SK-MEL-5 (cell line): ENCODE measurements at regions not wholly inside any gene's neighbourhood (a gene's known extent, or its start where the extent isn't known, plus 50 kb on each side); places are given as distances from the start of the nearest gene placed in this dataset.
A peak's percentile ranks its signal among the peaks of the same experiment; 100 is the strongest.

ENCODE experiments used
- DNase-seq: peaks from one replicate; pipeline ENCODE4 v3.0.0-alpha.2; 2016; ENCODE audit warnings: low read depth, low spot score
- in situ Hi-C: cut with HindIII; loops from 2 replicates; pipeline ENCODE4 v1.10.0; 2016; ENCODE audit warnings: low sequenced_read_pairs, high pct_unique_total_duplicates, low pct_unique_long_range_greater_than_20kb

GRCh38 chr6:153817173-153817572 is 221.9 kb upstream of the OPRM1 start:
- in situ Hi-C loops: no loop called here
- no peak for DNase-seq

DNA sequence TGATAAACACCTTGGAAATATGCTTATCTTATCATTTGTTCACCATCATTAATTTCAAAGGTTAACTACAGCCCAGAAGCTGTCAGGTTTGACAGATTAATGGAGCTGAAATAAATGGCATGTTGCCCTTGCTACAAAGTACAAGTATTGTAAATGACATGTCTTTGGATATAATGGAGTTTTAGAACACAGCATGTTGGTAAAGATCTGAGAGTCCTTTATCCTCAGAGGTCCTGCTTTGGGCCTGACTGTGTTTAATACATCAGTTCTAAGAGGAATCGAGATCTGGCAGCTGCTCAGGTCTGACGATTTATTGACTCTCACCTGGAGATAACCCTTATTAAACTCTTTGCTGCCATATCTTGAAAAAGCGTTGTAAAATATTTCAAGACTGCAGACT is 222.7 kb upstream of the OPRM1 start:
- in situ Hi-C loops: no loop called here
- DNase-seq: no peak

DNA sequence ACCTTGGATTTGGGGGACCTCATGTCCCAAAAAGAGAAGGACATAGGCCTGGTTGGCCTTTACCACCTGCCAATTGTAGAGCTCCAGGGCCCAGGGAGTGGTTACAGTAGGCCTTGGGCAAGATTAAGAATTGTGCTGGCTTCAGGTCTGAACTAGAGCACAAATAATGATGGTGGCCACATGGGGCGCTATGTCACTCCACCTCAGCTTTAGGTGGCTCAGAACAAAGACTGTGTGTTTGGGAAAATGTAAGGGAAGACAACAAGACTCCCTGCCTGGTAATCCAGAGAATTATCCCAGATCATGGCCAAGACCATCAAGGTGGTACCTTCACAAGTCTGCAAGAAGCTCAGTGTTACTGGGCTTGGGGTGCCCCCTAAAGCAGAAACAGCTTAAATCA is 224.9 kb upstream of the OPRM1 start:
- in situ Hi-C loops: no loop called here
- DNase-seq: peak; percentile 23

DNA sequence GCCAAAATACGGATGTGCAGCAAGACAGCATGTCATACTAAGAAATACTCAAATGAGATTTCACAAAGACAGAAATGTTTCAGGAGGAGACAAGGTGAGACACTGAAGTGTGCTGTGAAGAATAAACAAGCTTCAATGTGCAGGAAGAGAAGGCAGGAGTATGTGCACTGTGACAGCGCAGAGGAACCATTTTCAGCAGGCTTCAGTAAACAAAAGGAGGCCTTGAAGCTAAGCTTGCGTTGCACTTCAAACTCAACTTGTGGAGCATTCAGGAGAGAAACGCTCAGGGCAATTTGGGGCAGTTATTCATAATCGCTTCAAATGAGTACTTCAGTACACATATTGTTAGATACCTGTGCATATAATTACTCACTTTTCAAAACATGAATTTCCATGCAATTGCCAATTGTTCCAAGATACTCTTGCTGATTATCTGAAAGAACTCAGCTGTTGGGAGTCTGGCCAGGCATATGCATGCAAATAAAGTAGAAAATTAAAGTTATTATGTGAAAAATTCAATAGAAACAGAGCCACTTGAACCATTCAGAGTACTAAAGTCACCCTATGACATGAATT is 234.2 kb upstream of the OPRM1 start:
- in situ Hi-C loops: no loop called here
- DNase-seq: no peak

- in situ Hi-C loops: no loop called here
Measured at GRCh38 chr6:153801917-153802316, 237.1 kb upstream of the OPRM1 start.

DNA sequence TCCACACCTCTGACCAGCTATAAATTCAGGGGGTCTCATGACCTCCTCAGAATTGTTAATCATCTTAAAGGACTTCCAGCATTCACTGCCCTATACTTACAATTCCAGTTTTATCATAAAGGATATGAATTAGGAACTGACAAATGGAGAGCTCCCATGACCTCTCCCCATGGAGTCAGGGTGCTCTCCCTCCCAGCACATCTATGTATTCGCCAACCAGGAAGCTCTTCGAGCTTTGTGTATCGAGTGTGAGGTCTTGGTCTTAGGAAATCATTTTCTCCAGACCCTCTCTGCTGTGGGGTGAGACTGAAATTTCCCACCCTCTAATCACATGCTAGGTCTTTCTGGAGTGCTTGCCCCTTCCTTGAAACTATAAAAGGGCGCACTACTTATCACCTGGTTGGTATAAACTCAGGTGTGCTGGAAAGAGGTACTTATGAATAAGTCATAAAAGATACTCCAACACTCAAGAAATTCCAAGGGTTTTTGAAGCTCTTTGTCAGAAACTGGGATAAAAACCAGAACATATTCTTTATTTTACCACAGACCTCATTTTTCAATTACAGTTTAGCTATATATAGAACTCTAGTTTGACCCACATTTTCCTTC is 238.4 kb upstream of the OPRM1 start:
- no peak for DNase-seq

More at GRCh38 chr6:153801917-153802316, 237.1 kb upstream of the OPRM1 start:
- DNase-seq: no peak

DNA sequence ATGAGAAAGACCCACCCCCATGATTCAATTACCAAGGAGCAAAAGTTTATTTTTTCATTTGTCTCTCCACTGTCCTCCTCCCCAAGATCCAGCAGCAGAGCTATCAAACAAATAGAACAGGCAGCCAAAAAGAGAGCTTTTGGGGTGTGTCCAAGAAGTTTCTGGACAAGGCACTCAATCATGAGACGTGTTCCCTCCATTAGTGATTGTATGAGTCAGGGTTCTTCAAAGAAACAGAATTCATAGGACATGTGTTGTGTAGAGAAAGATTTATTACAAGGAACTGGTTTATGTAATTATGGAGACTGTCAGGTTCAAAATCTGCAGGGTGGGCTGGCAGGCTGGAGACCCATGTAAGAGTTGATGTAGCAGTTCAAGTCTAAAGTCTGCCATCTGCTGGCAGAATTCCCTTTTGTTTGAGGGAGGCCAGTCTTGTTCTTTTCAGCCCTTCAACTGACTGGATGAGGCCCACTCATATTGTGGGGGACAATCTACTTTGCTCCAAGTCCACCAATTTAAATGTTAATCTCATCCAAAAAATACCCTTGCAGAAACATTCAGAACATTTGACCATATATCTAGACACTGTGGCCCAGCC is 248.1 kb upstream of the OPRM1 start:
- in situ Hi-C loops: no loop called here
- DNase-seq: peak; percentile 49

More for the DNA sequence above, 238.4 kb upstream of the OPRM1 start:
- in situ Hi-C loops: no loop called here

- in situ Hi-C loops: no loop called here
- DNase-seq: peak; percentile 50
Measured at GRCh38 chr6:153790048-153790447, 249.0 kb upstream of the OPRM1 start.

- no peak for DNase-seq
Measured at GRCh38 chr6:153787341-153787606, 251.8 kb upstream of the OPRM1 start.

GRCh38 chr6:153781306-153781705 is 257.7 kb upstream of the OPRM1 start:
- in situ Hi-C loops: no loop called here
- no peak for DNase-seq

More at GRCh38 chr6:153787341-153787606, 251.8 kb upstream of the OPRM1 start:
- in situ Hi-C loops: no loop called here

DNA sequence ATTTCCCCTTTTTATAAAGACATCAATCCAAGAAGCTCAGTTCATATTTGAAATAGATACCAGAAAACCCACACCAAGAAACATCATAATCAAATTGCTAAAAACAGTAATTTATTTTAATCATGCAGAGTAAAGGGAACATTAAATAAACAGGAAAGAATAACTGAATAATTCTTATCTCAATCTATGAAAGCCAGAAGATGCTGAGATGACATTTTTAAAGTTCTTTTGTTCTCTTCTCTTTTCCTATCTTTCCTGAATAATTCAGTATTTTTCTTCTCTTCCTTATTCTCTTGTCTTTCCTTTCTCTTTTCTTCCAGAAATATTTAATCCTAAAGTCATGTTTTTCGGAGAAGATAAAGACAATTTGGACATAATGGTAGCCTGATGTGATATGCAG is 259.0 kb upstream of the OPRM1 start:
- in situ Hi-C loops: no loop called here
- DNase-seq: no peak

DNA sequence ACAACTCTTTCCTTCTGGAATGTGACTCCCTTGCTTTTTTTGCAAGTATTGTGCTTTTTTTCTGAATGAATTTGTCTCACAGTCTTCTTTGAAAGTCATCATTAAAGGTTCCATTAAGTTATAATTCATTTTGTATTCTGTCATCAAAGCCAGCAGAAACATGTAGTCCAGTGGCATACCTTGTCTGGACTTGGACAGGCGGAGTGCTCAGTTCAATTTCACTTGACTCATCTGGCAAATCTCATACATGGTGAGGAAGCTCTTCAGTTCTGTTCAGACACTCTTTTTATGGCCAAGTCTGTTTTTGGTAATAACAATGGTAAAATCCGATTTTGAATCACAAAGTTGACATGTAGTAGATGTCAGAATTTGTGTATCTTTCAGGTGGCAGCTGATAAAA is 260.8 kb upstream of the OPRM1 start:
- in situ Hi-C loops: no loop called here
- no peak for DNase-seq

- in situ Hi-C loops: no loop called here
- no peak for DNase-seq
Measured at GRCh38 chr6:153771577-153771976, 267.5 kb upstream of the OPRM1 start.

- DNase-seq: no peak
- in situ Hi-C loops: no loop called here
Measured at GRCh38 chr6:153767127-153767526, 271.9 kb upstream of the OPRM1 start.

DNA sequence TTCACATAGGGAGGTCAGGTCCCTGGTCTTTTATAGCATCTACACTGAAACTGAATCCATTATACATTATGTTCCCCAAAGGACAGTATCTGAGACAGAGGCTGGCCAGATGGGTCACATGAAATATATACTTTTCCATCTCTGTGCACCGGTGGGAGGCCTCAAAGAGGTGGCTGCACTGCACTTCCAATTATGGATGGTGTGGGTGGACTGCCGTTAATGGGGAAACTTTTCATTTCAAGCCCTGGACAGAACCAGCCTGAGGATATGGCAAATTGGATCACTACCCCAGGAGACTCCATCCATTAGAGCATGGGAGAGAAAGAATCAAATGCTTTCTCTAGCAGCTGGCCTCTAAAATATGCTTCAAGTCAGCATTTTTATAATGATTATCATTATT is 280.5 kb upstream of the OPRM1 start:
- in situ Hi-C loops: no loop called here
- DNase-seq: no peak

DNA sequence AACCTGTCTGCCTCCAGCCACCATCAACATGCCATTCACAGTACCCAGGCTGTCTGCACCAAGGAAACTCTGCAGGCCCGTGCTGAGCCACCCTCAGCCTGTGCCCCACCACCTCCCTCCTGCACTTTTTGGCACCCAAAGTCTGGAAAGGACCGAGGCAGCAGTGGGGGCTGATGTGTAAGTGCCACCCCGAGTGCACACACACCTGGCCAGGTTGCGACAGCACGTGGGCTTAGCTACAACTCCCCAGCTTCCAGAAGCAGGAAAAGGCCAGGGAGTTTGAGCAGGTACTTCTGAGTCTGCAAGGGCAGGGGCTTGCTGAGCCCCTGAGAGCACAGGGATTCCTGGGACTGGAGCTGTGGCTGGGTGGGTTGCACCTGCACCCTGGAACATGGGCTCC is 303.3 kb upstream of the OPRM1 start:
- in situ Hi-C loops: no loop called here
- no peak for DNase-seq

DNA sequence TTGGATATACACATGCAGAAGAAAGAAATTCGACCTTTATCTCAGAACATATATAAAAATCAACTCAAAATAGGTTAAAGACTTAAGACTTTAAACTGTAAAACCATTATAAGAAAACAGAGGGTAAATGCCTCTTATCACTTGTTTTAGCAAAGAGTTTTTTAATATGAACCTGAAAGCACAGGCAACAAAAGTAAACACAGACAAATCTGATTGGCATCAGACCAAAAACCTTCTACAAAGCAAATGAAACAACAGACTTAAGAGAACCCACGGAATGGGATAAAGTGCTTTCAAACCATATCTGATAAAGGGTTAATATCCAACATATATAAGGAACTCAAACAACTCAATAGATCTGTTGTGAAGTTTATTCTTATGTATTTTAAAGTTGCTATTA is 309.9 kb upstream of the OPRM1 start:
- in situ Hi-C loops: no loop called here
- no peak for DNase-seq

DNA sequence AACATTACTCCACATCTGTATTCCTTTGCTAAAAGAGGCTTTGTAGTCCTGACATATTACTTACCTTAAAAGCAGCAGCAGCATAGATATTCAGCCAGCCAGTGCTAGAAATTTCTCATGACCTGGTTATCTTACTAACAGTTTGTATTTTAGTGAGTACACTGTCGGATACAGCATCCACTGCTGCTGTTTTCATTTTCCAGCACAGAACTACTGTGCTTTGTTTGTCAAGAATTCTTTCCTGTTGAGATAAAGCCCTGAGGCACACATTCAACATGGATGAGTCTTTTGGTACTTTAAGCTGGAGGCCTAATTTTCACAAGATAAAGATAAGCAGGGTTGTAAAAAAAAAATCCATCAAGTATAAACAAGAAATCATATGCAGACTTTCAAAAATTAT is 311.2 kb upstream of the OPRM1 start:
- no peak for DNase-seq
- in situ Hi-C loops: no loop called here

DNA sequence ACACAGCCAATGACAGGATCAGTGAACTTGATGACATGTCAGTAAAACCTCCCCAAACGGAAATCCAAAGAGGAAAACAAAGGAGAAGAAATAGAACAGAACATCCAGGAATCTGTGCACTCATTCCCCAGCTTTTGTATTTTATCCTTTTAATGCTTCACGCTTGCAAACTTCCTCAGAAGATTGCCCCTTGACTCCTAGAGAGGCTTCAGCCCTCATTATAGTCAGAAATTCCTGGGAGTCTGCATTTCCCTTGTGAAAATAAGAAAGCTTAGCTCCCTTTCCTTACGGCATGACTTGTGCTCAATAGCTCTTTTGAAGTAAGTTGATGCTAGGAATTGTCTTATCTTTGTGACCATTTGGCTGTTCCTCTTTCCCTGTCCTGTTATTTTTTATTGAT is 313.6 kb upstream of the OPRM1 start:
- no peak for DNase-seq
- in situ Hi-C loops: no loop called here

- in situ Hi-C loops: no loop called here
- no peak for DNase-seq
Measured at GRCh38 chr6:153720732-153721131, 318.3 kb upstream of the OPRM1 start.
